NCI-H187 treated with DMSO at 0.1 percent for 48 hours (cell line): ENCODE measurements at regions not wholly inside any gene's neighbourhood (a gene's known extent, or its start where the extent isn't known, plus 50 kb on each side); places are given as distances from the start of the nearest gene placed in this dataset.

Source experiments
- DNase-seq: peaks from one replicate; lab custom pipeline; 2025; lab: John Stamatoyannopoulos, UW

DNA sequence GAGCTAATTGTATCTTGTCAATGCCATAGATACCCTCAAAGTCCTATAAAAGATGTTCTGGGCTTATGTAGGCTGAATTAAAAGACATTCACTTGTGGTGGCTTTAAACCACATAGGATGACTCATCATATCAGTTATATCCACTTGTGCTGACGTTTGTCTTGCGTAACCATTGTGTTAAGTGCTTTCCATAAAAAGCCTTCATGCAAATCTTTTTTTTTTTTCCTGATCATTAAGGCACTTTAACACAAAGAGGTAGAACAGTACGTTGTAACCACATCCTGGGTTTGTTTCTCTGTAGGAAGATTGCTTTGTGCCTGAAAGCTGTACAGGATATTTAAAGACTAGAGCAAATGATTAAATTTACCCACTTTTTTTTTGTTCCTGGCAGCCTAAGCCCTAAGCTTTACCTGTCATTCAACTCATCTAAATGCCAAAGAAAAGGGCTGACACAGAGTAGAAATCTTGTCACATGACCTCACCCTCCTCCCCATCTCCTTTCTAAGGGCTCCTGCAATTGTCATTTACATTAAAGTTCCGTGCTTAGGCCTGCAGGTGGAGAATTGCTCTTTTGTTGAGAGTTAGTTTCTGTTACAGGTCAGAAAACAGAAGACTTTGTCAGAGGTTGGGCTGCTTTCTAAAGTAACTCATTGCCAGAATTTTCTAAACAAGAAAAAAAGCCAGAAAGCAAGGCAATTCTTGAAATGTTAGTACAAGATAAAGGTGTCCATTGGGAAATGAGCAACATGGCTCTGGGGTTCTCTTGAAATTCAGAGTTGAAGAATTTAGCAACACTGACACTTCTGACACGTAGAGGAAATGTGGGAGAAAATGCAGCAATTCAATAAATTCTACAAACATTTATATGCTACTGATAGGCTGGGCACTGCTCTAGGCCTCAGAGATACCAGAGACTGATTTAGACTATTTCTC lies 555.6 kb downstream of the PPARGC1A start:
- peak; percentile 97 for DNase-seq

DNA sequence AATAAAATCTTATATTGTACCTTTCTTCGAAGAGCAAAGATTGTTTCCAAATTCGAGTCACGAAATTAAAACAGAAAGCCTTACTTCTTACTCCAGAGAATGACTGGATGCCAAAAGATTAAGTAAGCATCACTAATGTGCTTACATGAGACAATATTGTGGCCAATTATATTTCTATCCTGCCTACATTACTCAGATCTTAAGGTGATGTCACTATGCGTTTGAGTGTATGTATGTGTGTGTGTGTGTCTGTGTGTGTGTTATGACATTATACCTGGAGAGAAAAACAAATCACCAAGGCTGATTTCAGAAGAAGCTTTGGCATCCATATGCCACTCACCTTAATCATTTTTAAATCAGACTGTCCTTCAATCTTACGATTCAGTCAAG lies 556.3 kb downstream of the PPARGC1A start:
- no peak for DNase-seq

DNA sequence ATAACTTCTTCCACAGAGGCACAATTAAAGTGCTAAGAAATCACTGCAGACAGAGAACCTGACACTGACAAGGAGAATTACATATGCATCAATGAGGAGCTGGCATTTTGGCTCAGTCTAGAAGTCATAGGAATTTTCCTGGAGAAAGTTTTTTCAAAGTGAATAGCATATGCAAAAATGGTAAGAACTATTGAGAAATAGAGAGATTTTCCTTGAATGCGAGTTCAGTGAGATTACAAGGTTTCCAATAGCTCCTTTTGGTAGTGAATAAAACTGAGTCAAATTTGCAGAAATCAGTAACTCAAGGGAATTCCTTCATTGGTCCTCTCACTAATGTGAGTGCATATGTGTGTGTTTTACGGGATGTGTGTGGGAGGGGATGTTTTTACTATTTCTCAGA lies 557.5 kb downstream of the PPARGC1A start:
- no peak for DNase-seq

DNA sequence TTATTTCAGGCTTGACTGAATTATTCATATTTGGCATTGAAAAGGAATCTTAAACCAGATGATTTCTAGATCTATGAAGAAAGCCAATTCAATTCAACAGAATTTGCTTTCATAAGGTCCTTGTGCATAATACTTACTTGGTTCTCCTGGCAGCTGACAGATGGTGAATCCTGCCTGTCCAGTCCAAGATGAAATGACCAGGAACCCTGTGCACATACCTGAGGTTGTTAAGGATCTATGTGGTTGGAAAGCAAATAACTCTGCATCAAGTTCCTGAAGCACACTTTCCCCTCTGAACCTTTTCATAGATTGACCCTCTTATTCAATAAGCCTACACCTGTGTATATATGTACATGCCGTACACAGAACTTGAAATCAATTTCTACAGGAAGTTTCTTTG lies 562.7 kb downstream of the PPARGC1A start:
- DNase-seq, result no peak

DNA sequence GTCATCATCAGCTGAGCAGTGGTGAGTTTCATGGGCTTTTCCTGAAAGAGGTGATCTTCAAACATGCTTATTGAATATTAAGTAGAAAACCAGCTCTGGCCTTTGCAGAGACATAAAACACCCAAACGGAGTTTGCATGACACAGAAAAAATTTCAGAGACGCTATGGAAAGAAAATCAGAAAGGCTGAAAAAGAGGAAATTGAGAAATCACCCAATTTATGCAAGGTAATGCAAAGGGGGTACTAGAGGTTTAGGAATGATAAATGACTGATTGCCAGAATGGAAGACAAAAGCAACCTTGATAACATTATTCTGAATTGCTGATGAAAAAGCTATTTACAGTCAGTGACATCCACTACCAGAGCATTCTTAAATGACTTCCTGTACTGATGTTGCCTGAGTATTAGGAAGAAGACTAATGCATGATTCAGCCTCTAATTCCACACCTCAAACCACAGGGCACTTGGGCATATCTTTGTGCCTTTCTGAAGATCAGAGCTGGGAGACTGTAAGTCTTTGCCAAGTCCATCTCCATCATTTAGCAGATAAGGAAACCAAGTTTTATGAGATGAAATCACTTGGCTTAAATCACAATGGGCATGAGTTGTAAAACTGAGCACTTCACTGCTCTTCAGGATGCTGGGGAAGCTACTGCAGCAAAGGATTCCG lies 565.7 kb downstream of the PPARGC1A start:
- DNase-seq, result no peak

DNA sequence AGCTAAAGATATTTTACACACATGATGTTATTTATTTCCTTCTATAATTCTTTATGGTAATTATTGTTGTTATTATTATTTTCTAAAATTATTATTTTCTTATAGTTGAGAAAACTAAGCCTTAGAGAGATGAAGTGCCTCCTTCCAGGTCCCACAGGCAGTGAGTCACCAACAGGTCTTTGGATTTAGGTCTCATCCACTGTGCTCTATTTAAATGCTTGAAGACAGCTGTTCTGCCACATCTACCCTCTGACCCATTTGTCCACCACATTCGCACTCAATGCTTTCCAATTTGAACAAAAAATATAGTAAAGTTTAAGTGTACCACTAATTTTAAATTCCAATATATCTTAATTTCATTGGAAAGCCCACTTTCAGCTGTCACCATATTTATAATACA lies 566.4 kb downstream of the PPARGC1A start:
- no peak for DNase-seq

DNA sequence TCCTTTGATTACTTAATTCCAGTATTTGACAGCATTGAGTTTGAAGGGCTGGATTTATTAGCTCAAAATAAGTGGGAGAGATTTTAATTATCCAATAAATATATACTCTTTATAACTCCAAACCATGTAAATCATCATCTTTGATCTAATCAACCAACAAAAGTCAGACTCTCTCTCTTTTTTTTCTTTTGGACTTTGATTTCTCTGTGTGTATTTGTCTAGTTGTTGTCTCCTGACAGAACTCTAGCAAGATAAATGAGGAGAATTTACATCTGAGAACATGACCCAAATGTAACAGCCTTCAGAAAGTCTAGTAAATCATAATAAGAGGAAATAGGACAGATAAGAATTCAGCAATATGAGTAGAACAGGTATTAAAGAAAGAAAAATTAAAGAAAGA lies 567.1 kb downstream of the PPARGC1A start:
- DNase-seq, result no peak

DNA sequence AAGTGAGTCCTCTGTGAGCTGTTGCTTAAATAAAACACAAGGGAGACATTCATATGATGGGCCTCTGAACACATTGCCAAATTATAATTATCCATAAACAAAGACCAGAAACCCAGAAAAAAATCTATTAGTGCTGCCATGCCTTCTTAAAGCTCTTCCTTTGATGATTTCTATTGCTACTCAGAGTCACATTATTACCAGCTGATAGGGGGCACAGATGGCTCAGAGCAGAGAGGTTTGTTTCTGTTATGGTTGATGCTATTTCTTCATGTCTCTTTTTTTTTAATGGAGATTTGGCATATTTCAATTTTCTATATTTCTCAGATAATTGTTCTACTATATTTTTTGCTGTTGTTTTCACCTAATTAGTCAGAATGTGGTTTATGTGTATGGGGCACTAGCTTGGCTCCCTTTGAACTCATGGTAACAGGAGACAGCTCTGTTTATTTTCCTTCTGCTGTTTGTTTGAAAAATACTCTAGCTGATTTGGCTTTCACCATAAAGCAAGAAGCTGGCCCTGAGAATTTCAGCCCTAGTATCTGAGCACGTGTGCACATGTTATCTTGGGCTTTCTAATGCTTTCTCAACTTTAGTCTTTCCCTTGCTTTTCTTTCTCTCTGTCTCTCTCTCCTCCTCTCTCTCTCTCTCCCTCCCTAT lies 568.8 kb downstream of the PPARGC1A start:
- no peak for DNase-seq

DNA sequence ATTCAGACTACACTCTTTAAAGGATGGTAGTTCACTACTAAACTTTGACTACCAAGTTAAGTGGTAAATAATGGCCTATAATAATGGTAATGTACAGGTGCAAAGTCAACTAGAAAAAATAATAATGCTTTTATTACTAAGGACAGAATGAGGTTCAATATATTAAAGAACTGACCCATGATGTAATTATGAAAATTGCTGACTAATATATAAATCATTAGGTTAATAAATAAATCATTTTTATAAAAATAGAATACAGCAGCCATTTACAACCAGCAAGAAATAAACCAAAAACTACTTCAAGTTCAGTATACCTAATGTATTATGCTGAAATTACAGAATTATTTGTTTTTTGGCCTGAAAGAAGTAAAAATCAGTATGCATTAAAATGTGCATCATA lies 577.2 kb downstream of the PPARGC1A start:
- no peak for DNase-seq

DNA sequence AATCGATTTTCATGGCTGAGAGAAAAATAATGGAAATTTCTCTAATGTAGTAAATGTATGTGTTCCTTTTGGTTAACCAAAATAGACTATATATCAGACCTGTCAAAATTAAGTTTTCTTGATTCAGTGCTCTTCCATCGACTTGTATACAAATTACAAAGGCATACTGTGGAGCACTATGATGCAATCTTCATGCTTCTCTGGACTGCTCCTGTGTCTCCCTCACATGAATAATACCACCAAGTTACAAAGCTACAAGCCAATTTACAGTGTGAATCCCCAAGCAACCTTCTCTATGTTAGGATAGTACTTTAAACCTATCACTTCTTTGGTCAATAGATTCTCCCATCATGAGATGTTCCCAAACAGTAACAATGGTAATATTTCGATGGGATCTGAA lies 577.9 kb downstream of the PPARGC1A start:
- DNase-seq, result no peak

DNA sequence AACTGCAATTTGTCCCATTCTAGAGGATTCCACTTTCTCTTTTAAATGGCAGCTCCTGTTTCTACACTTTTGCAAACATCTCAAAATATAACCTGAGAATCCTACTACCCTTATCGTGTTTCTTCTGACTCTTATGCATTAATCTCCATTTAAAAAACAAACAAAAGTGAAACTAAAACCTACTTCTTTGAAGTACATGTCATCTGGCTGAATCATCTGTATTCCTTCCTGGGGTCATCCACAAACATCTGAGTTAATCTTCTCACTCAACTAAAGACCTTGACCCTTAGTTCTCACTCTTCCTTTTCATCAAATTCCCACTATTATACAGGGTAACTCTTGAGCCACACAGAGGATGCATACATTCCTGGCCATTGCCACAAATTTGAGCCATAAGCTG lies 584.8 kb downstream of the PPARGC1A start:
- DNase-seq, result no peak

DNA sequence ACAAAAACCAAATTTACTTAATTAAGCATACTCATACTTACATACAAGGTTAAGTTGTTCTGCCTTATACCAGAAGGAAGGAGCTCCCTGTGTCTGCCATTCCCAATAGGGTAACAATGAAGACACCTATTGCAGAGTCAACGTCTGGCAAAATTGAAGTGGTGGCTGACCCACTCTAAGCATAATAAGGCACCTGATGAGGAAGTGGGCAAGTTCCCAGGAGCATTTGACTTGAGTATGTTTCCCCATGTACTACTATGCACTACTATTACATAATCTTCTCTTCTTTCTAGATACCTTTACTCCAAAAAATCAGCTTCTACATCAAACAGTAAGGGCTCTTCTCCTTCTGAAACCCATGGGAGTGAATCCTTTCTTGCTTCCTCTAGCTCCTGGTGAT lies 591.5 kb downstream of the PPARGC1A start:
- DNase-seq, result no peak

DNA sequence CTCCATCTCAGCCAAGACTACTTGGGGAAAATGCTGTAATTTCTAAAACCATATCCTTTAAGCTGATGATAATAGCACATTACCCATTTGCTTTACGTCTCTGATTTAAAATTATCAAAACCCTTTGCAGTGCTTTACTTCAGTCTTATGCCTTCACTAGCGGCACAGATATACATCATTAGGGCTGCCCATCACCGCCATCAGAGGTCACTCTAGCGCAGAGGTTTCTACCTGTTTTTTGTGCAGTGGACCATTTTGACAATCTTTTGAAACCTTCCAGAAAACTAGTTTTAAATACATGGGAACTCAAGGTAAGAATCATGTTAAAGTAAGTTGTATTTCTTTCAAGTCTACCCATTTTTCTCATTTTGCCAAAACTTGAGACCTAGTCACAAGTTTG lies 592.5 kb downstream of the PPARGC1A start:
- no peak for DNase-seq

DNA sequence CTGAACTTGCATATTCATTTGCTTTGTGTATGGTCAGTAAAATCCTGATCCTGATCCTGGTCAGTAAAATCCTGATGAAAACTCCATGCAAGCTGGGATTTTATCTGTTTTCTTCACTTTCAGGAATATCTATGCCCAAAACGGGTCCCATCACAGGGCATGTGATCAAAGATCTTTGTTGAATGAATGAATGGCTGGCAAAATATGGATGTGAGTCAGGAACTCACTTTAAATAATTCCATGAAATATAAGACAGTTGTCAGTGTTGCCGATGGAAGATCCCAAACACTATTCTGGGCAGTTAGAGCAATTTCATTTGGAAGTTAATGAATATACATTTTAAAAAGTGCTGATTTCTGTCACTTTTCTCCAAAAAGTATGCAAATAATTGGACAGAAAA lies 598.4 kb downstream of the GBA3 start:
- no peak for DNase-seq

DNA sequence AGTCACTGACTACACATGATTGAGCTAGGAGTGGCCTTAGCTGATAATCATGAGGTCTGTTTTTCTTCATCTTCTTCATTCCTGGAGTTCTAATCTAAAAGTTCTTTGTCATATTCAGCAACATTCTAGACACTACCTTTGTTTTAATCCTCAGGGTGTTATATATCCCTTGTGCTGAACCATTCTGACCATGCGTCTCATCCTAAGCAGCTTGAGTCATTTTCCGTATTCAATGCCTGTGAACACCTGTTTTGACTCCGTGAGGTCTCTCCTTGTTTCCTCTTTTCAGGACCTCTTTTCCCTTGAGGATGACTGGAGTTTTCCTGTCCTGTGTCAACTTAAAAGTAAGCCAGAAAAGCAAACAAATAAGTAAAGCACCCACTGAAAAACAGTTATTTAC lies 597.9 kb downstream of the GBA3 start:
- DNase-seq, result no peak

DNA sequence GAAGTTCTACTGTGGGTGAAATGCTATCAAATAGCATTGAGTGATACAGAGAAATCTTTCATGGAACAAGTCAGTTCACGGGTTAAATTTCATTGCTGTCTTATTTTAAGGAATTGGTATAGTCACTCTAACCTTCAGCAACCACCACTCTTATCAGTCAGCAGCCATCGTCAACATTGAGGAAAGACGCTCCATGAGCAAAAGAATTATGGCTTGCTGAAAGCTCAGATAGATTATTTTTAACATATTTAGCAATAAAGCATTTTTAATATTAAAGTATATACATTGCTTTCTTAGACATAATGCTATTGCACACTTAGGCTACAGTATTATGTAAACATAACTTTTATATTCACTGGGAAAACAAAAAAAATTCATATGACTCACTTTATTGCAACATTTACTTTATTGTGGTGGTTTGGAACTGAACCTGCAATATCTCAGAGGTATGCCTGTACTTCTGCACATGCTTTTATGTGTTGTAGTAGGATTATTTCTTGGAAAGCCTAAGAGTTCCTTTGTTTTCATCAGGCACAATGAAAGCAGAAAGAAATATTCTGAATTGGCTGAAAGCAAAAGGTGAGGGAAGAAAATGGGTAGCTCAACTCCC lies 586.7 kb downstream of the GBA3 start:
- no peak for DNase-seq

DNA sequence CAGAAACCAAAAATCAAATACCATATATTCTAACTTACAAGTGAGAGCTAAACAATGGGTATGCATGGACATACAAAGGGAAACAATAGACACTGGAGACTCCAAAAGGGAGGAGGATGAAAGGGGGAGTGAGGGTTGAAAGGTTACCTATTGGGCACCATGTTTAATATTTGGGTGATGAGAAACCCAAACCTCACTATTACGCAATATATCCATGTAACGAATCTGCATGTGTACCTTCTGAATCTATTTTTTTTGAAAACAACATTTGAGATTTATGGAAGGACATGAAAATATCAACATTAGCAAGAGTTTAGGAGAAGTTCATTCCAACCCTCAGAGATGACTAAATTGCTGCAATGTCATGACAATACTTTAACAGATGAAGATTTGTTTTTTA lies 586.1 kb downstream of the GBA3 start:
- DNase-seq, result no peak

DNA sequence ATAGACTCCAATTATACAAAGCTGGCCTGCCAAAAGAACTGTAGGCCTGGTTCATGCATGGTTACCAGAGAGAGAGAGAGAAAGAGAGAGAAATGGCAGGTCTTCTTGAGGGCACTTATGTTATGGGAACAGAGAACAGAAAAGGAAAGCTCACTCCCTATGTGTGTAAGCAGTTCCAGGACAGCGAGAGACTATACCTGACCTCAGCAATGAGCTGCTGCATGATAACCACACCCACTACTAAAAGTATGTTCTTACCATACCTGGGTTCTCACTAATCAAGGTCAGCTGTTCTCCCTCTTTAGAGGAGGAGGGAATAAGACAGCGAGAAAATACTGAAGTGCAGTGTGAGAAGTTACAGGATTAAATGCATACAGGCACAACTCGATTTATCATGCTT lies 583.3 kb downstream of the GBA3 start:
- DNase-seq, result no peak

DNA sequence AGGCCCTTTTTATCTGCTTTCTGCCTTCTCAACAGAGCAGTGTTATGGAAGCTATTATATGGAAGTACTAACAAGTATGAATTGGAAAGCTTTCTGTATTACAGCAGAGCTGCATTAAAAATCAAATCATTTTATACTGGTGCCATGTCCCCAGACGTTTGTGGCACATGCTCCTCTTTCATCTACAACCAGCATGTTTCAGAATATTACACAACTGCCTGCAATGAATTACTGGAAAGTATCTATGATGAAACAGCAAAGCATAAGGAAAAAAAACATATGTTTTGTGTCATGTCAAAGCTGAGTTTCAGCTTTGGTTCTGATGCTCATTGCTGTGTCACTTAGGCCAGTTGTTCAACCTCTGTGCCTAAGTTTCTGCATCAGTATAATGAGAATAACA lies 576.8 kb downstream of the GBA3 start:
- DNase-seq, result no peak

DNA sequence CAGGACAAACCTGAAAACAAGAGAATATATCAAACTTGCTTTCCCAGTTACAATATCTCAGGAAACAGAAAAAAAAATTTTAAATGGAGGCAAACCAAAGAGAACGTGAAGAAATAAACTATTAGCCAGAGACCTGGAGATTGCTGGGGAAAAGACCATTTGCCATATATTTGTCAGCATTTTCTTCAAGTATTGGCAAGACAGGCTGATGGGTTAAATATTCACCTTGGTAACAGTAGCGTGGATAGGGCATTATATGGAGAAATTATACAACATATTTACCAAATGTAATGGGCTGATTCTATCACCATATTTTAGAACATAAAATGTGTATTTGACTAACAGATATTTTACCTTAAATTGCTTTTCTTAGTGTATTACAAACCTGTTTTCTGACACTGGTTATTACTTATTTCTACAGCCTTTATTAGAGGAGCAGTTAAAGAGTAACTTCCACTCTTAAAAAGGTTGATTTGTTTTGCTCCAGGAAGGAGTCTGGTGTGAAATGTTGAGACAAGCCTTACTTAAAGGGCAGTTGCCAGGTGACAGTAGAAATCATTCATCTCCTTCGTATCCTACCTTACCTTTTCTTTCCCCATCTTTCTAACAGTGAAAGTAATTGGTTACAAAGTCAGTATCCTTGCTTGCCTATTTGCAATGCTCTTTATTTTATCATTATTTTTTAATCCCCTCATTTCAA lies 575.5 kb downstream of the GBA3 start:
- DNase-seq, result no peak

DNA sequence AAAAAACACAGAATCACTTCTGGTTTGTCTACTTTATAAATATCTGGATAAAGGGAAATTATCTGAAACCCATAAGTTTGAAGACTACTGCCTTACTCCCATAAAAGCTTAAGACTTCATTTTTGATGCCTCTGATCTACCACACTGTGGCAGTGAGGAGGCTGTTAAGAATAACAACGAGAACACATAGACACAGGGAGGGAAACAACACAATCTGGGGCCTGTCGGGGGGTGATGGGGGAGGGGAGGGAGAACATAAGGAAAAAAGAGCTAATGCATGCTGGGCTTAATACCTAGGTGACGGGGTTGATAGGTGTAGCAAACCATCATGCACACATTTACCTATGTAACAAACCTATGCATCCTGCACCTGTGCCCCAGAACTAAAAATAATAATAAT lies 573.7 kb downstream of the GBA3 start:
- DNase-seq, result no peak

DNA sequence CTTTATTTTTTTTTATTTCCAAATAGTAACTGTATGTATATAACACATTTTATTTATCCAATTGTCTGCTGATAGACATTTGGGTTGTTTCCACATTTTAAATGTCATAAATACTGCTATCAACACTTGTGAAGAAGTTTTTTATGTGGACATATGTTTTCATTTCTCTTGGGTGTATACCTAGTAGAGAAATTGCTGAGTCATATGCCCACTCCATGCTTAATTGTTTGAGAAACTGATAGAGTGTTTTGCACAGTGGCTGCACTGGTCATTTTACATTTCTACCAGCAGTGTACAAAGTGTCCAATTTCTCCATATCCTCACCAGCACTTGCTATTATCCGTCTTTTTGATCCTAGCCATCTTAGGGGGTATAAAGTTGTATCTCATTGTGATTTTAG lies 567.8 kb downstream of the GBA3 start:
- DNase-seq, result no peak
